ENCODE measurements at regions not wholly inside any gene's neighbourhood (a gene's known extent, or its start where the extent isn't known, plus 50 kb on each side); places are given as distances from the start of the nearest gene placed in this dataset.

DNA sequence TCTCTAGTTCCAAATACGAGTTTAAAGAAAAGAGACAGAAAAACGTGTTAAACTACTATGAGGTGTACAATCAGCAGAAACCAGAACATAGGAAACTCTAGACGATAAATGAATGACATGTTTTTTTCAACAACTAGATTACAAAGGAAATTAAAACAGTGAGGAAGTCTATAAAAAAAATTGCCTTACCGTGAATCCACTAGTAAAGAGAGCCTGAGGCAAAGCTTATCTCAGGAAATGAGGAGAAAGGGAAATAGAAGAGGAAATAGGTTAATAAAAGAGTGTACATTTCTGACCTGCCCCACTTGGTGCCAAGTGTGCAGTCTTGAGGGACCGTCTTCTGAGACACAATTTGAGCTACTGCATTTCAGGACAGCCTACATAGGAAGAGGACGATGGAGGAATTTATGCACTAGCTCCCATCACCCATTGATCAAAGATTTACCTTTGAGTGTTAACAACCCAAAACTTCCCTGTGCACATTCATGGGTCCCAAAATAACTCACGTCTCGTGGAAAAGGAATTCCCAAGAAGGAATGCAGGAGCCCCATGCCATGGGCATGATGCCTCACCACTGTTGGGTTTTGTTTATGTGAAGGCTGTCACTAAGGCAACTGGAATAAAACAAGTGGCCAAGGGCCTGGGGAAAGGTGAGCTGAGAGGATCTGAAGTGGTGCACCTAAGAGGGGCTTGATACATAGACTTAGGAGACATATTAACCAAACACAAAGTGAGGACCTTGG is 53.6 kb upstream of the SLC1A3 start:
- no peak for TF ChIP-seq BHLHE40 (IDR thresholded peaks at IDR 0.05; ENCODE audit: low read depth, low read length)
- TF ChIP-seq, protein P1, sequence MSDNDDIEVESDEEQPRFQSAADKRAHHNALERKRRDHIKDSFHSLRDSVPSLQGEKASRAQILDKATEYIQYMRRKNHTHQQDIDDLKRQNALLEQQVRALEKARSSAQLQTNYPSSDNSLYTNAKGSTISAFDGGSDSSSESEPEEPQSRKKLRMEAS (IDR thresholded peaks at IDR 0.05) = no peak
- TF ChIP-seq POLR2AphosphoS2 (conservative IDR thresholded peaks at IDR 0.05; ENCODE audit: low read length) = no peak
- no peak for TF ChIP-seq CHD2 (IDR thresholded peaks at IDR 0.05; ENCODE audit: low read length, partially characterized antibody)
- TF ChIP-seq NR3C1 (IDR thresholded peaks at IDR 0.05) = no peak
- TF ChIP-seq, protein P2, sequence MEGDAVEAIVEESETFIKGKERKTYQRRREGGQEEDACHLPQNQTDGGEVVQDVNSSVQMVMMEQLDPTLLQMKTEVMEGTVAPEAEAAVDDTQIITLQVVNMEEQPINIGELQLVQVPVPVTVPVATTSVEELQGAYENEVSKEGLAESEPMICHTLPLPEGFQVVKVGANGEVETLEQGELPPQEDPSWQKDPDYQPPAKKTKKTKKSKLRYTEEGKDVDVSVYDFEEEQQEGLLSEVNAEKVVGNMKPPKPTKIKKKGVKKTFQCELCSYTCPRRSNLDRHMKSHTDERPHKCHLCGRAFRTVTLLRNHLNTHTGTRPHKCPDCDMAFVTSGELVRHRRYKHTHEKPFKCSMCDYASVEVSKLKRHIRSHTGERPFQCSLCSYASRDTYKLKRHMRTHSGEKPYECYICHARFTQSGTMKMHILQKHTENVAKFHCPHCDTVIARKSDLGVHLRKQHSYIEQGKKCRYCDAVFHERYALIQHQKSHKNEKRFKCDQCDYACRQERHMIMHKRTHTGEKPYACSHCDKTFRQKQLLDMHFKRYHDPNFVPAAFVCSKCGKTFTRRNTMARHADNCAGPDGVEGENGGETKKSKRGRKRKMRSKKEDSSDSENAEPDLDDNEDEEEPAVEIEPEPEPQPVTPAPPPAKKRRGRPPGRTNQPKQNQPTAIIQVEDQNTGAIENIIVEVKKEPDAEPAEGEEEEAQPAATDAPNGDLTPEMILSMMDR (IDR thresholded peaks at IDR 0.05) = no peak
